ENCODE measurements at regions not wholly inside any gene's neighbourhood (a gene's known extent, or its start where the extent isn't known, plus 50 kb on each side); places are given as distances from the start of the nearest gene placed in this dataset.

DNA sequence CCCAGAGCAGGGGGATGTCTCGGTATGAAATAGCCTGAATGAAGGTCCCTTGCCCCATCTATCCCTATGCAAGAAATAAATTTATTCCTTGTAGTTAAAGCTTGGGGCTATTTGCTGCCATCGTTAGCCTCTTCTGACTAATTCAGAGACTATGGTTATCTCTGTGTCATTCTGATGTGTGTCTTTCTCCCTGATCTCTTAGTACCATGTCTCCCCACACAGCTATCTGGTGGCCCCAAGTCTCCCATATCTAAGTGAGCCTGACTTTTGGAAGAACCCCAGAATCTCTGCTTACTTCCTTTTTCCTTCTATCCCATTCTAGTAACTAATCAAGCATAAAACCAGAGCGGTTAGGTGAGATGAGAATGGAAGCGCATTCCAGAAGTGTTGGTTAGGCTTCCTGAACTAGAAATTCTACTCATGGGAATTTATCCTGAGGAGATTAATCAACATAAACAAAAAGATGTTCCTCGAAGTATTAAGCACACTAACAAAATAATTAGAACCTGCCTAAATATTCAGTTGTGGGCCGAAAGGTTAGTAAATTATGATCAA is 71.4 kb upstream of the BMAL1 start:
- Histone ChIP-seq H2AFZ (replicated peaks) (peak overlapping the region; percentile 93), H3K36me3 (no peaks in the 10 kb centered on the region), H3K79me2 (ENCODE audit: low read depth) (no peaks in the 10 kb centered on the region), H4K20me1 (ENCODE audit: low read depth) (no peaks in the 10 kb centered on the region), H3K4me3 (no peak overlapping the region), H3K27ac (no peak overlapping the region), H3K4me2 (no peak overlapping the region), H3K4me1 (peaks cover 15% of the 10 kb centered on the region), H3F3A (ENCODE audit: low read depth) (peaks cover 9% of the 10 kb centered on the region), H3K9me3 (ENCODE audit: low read depth) (no peaks in the 10 kb centered on the region), H3K27me3 (no peaks in the 10 kb centered on the region), H3K9ac (no peak overlapping the region)
- Mint-ChIP-seq H3K4me3 (no peak overlapping the region), H3K36me3 (peaks cover 2% of the 10 kb centered on the region), H3K9me3 (peaks cover 5% of the 10 kb centered on the region), H3K4me1 (peaks cover 58% of the 10 kb centered on the region), H3K27ac (peak overlapping the region; percentile 27), H3K27me3 (ENCODE audit: insufficient read depth, low read depth) (no peaks in the 10 kb centered on the region)
- DNase-seq (ENCODE audit: low spot score) = no peak
- TF ChIP-seq CTCF (IDR thresholded peaks at IDR 0.05) (no peak), EZH2phosphoT487 (IDR thresholded peaks at IDR 0.05) (no peak), EZH2 (IDR thresholded peaks at IDR 0.05) (no peak)

GRCh38 chr11:13207270-13207664 is 70.3 kb upstream of the BMAL1 start:
- H3K27ac Mint-ChIP-seq = peak overlapping the region; percentile 82
- H3K4me3 ChIP-seq = no peak overlapping the region
- no peaks in the 10 kb centered on the region for H4K20me1 ChIP-seq (ENCODE audit: low read depth)
- peaks cover 58% of the 10 kb centered on the region for H3K4me1 Mint-ChIP-seq
- H3K9ac ChIP-seq = no peak overlapping the region
- H3K4me1 ChIP-seq = peaks cover 15% of the 10 kb centered on the region
- no peaks in the 10 kb centered on the region for H3K27me3 ChIP-seq
- H3K4me2 ChIP-seq = peak overlapping the region; percentile 1
- no peaks in the 10 kb centered on the region for H3K36me3 ChIP-seq
- no peak for DNase-seq (ENCODE audit: low spot score)
- H3K9me3 Mint-ChIP-seq = no peaks in the 10 kb centered on the region
- peak overlapping the region; percentile 96 for H2AFZ ChIP-seq (replicated peaks)
- no peak overlapping the region for H3K4me3 Mint-ChIP-seq
- no peaks in the 10 kb centered on the region for H3K36me3 Mint-ChIP-seq
- no peaks in the 10 kb centered on the region for H3K27me3 Mint-ChIP-seq (ENCODE audit: insufficient read depth, low read depth)
- no peak for TF ChIP-seq EZH2 (IDR thresholded peaks at IDR 0.05)
- no peak for TF ChIP-seq EZH2phosphoT487 (IDR thresholded peaks at IDR 0.05)
- TF ChIP-seq CTCF (IDR thresholded peaks at IDR 0.05) = peak; percentile 35
- no peak overlapping the region for H3K27ac ChIP-seq
- peaks cover 9% of the 10 kb centered on the region for H3F3A ChIP-seq (ENCODE audit: low read depth)
- H3K79me2 ChIP-seq (ENCODE audit: low read depth) = no peaks in the 10 kb centered on the region
- H3K9me3 ChIP-seq (ENCODE audit: low read depth) = no peaks in the 10 kb centered on the region

DNA sequence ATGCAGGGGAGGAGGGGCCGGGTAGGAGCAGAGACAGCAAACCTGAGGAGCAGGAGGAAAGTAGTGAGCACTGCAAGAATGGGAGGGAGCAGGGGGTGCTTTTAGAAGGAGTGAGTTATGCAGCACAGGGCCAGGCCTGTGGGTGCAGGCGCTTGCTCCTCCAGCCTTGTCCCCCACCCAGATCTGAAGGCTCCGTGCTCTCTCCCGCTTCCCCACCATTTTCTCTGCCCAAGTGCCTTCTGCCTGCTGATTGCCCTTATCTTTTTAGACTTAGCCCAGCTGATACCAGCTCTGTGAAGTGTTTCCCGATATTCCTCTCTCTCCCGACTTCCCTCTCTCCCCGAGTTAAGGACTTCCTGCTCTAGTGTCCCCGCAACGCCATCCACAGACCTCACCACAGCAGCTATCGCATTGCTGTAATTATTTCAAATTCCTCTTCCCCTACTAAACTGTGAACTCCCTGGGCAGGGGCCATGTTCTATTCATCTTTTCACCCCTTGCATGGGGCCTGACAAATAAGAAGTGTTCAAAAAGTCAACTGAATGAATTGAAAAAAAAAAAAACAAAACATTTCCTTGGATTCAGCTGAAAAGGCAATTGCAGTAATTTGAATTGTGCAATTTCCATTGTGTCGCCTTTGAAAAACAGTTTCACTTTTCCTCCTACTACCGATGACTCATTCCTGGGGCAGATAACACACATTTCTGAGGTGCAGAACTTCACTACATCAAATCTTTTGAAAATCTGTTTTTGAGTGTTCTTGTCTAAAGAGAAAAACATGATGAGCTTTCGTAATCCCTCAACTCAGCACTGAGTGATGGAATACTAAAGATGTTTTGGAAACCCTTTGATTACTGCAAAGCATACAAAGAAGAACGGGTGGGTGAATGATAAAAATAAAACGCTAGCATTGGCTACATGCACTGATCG is 69.7 kb upstream of the BMAL1 start:
- DNase-seq (ENCODE audit: low spot score) = no peak
- no peaks in the 10 kb centered on the region for H3K27me3 ChIP-seq
- H3K79me2 ChIP-seq (ENCODE audit: low read depth) = no peaks in the 10 kb centered on the region
- peak overlapping the region; percentile 96 for H2AFZ ChIP-seq (replicated peaks)
- Mint-ChIP-seq H3K4me1 (peaks cover 58% of the 10 kb centered on the region), H3K36me3 (no peaks in the 10 kb centered on the region), H3K9me3 (no peaks in the 10 kb centered on the region), H3K27ac (peak overlapping the region; percentile 82), H3K27me3 (ENCODE audit: insufficient read depth, low read depth) (no peaks in the 10 kb centered on the region), H3K4me3 (no peak overlapping the region)
- no peaks in the 10 kb centered on the region for H4K20me1 ChIP-seq (ENCODE audit: low read depth)
- peaks cover 15% of the 10 kb centered on the region for H3K4me1 ChIP-seq
- no peak for TF ChIP-seq CTCF (IDR thresholded peaks at IDR 0.05)
- no peak for TF ChIP-seq EZH2 (IDR thresholded peaks at IDR 0.05)
- TF ChIP-seq EZH2phosphoT487 (IDR thresholded peaks at IDR 0.05) = no peak
- H3K9ac ChIP-seq = no peak overlapping the region
- peaks cover 9% of the 10 kb centered on the region for H3F3A ChIP-seq (ENCODE audit: low read depth)
- H3K4me3 ChIP-seq = no peak overlapping the region
- H3K9me3 ChIP-seq (ENCODE audit: low read depth) = no peaks in the 10 kb centered on the region
- peak overlapping the region; percentile 1 for H3K4me2 ChIP-seq
- H3K27ac ChIP-seq = no peak overlapping the region
- no peaks in the 10 kb centered on the region for H3K36me3 ChIP-seq
